Stimulated activated CD4-positive, alpha-beta T cell treated with anti-CD3 and anti-CD28 coated beads, Interleukin-1b, Interleukin-23, amount 100 ng/mL, for 1 hour (primary cell): ENCODE measurements at regions not wholly inside any gene's neighbourhood (a gene's known extent, or its start where the extent isn't known, plus 50 kb on each side); places are given as distances from the start of the nearest gene placed in this dataset.

Experiments
- DNase-seq, 2 donors: peaks; one replicate each; pipeline ENCODE4 v3.0.0-alpha.2; 2020; ENCODE audit warnings: low read depth in 2 of 2

- no peak for DNase-seq
These were observed 54.3 kb downstream of the FAM241B start for GRCh38 chr10:69684020-69684980.

- no peak for DNase-seq
These were observed 54.9 kb downstream of the FAM241B start for GRCh38 chr10:69684981-69685353.

GRCh38 chr10:69685426-69685801 lies 55.4 kb downstream of the FAM241B start:
- no peak for DNase-seq

- DNase-seq, result no peak
These were observed 55.9 kb downstream of the FAM241B start for GRCh38 chr10:69685802-69686585.

- no peak for DNase-seq
These were observed 56.8 kb downstream of the FAM241B start for GRCh38 chr10:69686866-69687265.

- no peak for DNase-seq
These were observed 57.4 kb downstream of the FAM241B start for GRCh38 chr10:69687426-69687825.

GRCh38 chr10:69692267-69692666 lies 62.2 kb downstream of the FAM241B start:
- no peak for DNase-seq

- no peak for DNase-seq
These were observed 62.8 kb downstream of the FAM241B start for GRCh38 chr10:69692891-69693290.

GRCh38 chr10:69693886-69694285 lies 63.8 kb downstream of the FAM241B start:
- DNase-seq, result no peak

- no peak for DNase-seq
These were observed 66.2 kb downstream of the FAM241B start for GRCh38 chr10:69696073-69696731.

- no peak for DNase-seq
These were observed 67.0 kb downstream of the FAM241B start for GRCh38 chr10:69697006-69697405.

- DNase-seq, result no peak
These were observed 73.2 kb downstream of the FAM241B start for GRCh38 chr10:69703256-69703655.

- no peak for DNase-seq
These were observed 74.0 kb downstream of the FAM241B start for GRCh38 chr10:69703766-69704630.

- DNase-seq, result no peak
These were observed 79.4 kb downstream of the FAM241B start for GRCh38 chr10:69709366-69709941.

- no peak for DNase-seq
These were observed 80.2 kb downstream of the FAM241B start for GRCh38 chr10:69710008-69710888.

GRCh38 chr10:69712342-69712741 lies 82.3 kb downstream of the FAM241B start:
- DNase-seq, result no peak

GRCh38 chr10:69714572-69714971 lies 84.5 kb downstream of the FAM241B start:
- no peak for DNase-seq

- DNase-seq, result no peak
These were observed 85.3 kb downstream of the FAM241B start for GRCh38 chr10:69715156-69715898.

GRCh38 chr10:69715899-69716606 lies 85.7 kb upstream of the COL13A1 start:
- no peak for DNase-seq
